HG03280 (cell line): ENCODE measurements at regions not wholly inside any gene's neighbourhood (a gene's known extent, or its start where the extent isn't known, plus 50 kb on each side); places are given as distances from the start of the nearest gene placed in this dataset.

Experiments used
- ATAC-seq: cut with Tn5 transposase; IDR thresholded peaks from one replicate; pipeline ENCODE4 v1.9.1; 2021; ENCODE audit warnings: mild to moderate bottlenecking, moderate library complexity; ENCODE audit not compliant: unreplicated experiment

DNA sequence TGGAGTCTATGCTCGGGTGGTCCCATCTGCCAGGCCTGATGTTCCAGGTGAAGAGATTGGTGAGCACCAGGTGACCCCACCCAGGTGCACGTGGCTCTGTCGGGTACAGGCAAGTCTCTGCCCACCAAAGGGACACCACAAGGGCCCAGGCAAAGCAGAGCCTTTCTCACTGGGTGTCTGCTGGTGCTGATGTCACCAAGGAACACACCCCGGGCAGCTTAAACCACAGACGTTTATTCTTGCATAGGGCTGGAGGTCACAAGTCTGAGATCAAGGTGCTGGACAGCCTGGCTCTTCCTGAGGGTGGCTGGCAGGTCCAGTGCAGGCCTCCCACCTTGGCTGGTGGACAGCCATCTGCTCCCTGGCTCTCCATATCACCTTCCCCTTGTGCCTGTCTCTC is 100.7 kb upstream of the CD93 start:
- no peak for ATAC-seq

DNA sequence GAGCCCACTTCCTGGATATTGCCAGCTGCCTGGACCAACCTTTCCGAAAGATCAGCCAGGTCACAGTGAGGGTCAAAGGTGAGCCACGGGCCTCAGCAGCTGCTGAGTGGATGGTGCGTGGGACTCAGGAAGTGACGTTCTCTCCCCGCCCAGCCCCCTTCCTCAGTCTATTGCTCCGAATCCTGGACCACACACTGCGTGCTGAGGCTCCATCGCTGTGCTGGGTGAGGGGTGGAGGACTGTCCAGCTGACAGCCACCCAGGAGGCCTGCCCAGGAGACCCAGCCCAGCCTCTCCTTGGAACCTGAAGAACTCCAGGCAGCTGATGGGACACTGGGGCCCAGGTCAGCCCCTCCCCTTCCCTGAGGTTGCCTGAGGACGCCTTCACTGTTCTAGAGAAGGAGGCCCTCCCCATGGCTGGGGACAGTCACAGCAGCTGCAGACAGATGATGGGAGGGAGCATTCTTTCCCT is 94.4 kb upstream of the CD93 start:
- no peak for ATAC-seq

DNA sequence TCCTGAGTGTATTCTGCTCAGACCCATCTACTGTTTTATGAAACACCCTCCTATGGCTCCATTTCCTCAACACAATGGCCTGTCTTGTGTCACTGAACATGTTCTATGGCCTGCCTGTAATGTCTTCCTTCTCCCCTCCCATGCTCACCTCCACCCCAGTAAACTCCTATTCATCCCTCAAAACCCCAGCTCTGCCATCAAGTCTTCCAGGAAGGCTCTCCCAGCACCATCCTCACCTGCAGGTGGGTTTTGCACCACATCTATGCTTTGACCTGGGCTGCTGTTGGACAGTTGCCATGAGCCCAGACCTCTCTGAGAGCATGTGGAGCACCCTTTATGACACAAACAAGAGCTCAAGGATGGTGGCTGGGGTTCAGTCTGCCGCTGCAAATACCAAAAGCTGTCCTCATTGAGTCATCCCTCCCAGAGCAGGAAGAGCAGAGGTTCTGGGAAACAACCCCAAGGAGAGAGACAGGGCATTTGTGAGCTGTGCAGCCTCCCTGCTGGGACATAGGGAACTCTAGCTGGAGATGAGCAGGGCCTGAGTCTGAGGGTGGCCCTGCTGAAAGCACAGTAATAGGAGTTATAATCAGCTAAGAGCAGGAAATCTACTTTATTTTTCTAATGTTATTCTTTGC is 93.8 kb upstream of the CD93 start:
- no peak for ATAC-seq

DNA sequence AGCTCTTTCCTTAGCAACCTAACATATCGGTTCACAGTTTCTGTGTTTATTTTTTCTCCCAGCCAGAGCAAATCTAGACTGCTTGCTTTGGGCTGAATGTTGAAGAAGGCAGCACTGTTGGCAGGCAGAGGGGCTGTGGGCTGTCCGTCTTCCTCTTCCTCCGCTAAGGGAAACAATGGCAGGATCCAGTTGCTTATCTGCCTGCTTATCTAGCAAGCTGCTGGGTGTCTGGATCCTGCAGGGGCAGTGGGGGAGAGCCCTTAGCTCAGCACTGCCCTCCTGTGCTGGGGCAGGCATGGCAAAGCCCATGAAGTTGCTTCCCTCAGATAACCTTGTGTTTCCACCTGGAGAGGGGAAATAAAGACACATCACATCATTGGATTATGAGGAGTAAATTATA is 92.7 kb upstream of the CD93 start:
- no peak for ATAC-seq

DNA sequence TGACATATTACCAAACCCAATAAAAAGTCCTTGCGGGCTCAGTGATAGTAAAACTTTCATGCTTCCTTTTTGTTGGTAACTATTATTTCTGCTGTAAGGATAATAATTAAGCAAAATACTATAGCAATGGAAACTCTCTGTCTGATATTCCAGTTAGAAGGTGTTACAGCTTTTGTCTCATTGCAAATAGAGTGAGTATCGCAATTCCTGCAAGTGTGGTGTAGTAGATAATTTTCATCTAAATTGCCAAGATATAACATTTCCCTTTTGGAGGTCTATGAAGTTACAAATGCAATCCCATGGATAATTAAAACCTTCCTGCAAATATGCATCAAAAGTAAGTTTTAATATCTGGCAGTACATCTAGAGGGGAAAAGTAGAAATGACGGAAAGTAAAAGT is 88.7 kb upstream of the CD93 start:
- ATAC-seq, result no peak

DNA sequence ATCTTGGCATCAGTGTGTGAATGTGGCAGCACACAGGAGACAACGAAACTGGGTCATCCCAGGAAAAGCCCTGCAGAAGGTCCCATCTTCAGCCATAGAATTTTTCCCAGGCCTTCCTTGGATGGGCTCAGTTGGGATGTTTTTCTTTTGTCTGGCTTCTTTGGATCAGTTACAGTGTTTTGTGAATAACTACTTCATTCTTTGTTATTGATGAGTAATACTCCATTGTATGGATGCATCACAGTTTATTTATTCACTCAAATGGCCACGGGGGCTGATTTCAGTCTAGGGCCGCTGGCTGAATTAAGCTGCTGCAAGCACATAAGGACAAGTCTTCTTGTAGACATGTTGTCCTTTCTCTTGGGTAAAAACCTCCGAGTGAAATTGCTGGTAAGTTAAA is 81.3 kb upstream of the CD93 start:
- ATAC-seq, result no peak

DNA sequence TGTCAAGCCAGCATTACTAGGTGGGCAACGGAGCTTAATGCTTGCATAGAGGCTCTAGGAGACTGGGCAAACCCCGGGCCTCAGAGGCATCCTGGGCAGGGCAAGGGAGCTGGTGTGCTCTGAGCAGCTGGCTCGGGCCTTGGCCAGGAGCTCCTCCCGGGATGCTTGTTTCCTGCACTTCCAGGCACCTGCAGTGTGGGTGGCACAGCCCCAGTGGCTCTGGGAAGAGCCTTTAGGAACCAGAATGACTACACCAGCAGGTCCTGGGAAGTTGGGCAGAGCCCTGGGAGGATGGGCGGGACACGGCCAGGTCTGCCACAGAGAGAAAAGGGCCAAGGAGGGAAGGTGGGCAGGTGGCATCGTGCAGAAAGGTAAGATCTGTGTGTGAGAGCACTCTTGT is 80.4 kb upstream of the CD93 start:
- ATAC-seq, result no peak

DNA sequence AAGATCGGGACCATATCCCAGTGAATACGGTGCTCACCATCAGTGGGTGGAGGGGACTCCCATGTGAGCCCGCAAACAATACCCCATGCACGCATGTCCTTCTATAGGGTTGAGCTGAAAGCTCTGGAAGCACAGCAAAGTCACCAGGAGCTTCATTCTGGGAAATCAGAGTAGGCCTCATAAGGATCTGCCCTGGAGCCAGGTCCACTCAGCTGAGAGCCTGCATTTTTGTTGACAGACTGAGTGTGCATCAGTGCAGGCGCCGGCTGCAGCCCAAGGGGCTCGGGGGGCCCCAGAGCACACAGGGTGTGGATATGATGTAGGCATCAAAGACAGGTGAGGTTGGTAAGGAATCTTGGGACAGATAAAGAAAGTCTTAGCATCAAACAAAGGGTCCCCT is 79.8 kb upstream of the CD93 start:
- no peak for ATAC-seq

DNA sequence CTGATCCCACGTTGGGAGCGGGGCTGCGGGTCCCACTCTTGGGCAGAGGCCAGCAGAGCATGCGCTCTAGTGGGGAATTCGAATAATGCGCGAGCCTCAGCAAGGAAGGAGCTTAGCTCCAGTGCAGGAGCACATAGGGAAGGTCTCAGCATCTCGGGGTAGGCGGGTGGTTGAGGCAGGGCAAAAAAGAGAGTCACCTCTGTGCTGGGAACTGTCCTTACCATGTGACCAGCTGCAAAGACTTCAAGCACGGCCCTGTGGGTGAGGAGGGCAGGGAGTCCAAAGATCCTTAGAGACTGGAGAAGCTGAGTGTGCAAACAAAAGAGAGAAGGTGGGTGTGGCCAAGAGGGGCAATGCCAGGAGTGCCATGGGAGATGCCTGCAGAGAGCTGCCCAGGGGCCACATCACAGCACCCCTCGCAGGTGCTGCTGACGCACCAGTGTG is 79.2 kb upstream of the CD93 start:
- no peak for ATAC-seq

DNA sequence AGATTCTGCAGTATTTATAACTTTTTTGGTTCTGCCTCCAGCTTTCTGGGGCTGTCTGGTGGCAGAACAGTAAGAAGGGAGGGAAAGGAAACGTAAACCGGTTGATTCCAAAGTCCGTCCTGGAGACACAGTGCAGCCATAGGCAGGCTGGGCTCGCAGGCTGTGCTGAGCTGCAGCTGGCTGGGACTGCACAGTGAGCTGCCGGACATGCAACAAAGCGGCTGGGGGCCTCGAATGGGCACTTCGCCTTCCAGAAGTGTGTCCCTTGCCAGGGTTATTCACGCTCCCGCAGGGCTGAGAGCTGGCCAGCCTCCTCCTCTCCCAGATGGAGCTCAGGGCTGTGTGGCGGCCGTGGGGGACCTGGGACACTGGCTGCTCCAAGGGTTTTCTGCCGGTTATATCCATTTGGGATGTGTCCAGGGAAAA is 78.1 kb upstream of the CD93 start:
- ATAC-seq, result no peak

DNA sequence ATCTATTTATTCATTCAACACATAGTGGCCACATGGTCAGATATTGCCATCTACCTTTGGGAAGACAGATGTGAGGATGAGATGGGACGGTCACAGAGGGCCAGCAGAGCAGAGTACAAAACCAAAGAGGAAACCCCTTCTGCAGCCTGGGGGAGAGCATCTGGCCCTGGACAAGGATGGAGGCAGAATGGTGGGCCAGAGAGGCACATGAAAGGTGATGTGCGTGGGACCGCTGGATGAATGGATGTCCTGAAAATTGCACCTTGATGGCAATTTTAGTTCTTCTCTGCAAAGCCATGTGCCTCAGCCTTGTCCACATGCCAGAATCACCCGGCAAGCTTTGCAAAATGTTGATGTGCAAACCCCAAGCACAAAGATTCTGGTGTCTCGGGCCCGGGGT is 77.4 kb upstream of the CD93 start:
- ATAC-seq, result no peak

DNA sequence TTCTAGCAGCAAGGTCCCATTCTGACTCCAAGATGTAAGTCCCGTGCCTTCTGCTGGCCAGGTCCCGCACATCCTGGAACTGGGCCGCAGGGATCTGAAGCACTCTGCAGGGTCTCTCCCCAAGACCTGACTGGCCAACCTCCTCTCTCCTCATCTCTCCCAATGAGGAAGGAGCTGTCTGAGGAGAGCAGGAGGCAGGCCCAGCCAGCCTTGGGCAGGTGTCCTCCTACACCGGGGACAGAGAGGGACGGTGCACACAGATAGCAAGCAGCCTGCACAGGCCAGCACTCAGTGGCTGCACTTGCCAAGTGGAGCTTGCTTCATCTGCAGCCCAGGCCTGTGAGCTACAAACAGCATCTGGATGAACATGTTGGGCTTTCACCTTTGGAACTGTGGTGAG is 76.8 kb upstream of the CD93 start:
- ATAC-seq, result no peak

DNA sequence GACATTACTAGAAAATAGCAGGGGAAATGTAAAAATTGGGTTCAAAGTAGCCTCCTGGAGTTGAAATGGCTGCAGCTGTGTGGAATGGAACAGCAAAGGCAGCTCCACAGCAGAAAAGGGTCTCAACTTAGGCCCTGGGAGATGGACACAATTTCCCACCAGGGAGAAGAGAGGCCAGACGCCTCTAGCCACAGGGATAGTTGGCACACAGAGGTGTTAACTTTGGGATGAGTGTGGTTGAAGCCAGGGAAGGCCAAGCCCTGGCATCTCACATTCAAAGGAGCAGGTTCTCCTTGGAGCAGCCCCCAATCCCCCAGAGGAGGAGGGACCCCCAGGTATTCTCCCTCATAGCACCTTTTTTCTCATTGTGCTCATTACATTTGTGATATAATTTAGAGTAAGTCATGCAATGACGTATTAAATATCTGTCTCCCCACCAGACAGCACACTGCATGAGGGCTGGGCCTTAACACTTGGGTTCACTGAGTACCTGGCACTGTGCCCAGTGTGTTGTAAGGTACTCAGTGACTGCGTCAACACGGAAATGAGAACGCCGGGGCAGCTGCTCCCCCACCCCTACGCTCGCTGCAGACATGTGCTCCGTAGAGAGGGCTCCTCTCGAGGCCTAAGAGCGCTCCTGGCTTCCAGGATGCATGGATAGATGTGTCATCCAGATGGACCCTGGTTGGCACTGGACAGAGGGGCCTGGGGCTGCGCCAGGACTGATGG is 76.0 kb upstream of the CD93 start:
- no peak for ATAC-seq

DNA sequence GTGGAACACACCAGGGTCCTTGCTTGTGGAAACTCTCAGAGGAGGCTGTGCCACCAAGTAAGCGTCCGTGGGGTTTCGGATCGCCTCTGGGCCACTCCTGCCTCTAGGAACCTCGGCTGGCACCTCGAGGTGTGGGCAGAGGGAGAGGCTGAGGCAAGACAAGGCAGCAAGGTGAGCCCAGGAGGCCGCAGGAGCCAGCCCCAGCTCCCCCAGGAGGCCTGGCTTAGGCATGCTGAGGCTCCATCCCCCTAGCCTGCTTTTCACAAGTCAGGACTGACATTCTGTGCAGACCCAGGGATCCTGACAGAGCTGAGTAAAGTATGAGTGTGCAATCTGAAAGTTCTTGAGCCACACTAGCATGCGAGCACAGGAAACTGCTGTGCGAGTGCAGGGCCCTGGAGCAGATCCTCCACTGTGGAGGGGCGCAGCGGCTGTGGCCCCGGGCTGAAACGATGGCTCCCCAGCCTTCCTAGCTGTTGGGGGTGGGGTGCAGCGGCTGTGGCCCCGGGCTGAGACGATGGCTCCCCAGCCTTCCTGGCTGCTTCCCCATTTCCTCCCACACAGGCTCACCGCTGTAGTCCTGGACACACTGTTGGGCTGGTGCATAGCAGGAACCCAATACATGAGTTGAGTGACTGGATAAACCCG is 75.2 kb upstream of the CD93 start:
- no peak for ATAC-seq

DNA sequence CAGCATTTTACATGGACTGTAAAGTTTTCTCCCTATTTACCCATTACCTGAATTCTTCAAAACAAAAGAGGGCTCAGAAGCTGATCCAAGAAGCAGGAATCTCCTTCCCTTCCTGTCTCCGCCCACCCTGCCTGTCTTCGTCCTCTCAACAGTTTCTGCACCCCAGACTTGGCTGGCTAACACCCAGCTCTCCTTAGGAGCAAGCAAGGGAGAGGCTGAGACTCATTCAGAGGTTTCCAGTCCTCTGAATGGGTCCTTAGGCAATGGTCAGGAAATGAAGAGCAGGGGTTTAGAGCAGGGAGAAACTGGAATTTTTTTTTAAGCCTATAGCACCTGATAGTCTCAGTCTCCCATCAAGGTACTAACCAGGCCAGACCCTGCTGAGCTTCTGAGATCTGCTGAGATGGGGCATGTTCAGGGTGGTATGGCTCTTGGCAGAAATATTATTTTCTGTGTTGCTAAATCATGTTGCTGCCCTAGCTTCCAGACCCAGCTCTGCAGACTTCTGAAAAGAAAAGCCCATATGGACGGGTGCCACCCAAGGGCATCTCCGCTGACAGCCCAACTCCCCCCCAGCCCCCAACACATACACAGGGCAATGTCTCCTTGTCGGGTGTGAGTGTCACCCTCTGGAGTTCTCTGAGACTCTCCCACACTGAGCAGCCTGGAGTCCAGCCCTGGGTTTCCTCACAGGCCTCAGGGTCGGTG is 74.6 kb upstream of the CD93 start:
- no peak for ATAC-seq

DNA sequence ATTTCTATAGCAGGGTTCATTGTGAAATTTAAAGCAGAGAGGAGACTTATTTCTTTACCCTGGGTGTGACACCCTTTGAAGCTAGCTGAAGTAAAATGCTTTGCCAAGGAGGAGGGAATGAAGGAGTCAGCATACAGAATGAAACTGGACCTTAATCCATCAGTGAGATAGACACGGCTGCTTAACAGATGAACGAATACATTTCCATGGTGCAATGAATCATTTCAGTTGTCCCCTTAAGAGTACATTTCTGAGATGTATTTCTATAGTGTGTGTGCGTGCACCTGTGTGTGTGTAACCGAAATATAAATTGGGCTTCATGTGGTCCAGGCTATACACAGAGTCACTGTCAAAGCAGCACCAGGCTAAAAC is 73.8 kb upstream of the CD93 start:
- no peak for ATAC-seq

DNA sequence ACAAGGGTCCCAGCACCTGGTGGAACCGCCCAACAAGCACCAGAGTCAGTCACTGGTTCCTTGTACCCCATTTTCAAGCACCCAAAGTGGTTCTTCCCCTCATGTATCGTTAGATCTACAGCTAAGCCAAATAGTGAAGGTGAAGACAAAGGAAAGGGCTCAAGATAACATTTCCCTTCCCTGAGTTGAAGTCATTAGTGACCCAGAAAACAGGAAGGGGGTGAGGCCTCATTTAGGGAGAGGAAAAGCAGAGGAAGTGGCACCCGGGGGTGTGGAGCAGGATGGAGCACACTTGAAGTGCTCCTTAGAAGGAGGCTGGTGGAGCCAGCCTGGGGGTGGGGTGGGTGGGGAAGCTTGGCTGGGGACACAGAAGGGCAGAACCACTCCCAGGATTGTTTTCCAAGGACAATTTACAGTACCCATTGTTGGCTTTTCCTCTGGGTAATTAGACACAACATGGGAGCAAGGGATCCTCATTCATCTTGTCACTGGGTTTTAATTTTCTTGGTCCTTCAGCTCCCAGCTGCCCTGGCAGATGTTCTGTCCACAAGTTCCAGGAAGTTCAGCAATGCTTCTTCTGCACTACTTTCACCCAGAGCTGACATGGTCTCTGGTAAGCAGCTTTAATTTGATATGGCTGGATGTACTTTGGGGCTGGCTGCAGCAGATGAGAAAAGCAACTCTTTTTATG is 73.3 kb upstream of the CD93 start:
- no peak for ATAC-seq

DNA sequence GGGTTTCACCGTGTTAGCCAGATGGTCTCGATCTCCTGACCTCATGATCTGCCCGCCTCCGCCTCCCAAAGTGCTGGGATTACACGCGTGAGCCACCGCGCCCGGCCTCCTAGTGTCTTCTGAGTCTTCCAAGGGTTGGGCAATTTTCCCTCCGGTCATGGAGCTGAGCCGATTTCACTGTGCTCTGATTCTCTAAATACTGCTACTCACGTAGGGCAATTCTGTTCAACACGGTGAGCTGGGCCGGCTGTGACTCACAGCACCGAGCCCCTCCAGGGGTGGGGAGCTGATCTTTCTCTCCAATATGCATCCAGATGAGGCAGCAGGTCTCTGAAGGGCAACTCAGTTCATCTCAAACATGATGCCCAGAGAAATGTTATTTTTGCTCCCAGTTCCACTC is 71.6 kb upstream of the CD93 start:
- ATAC-seq, result no peak

DNA sequence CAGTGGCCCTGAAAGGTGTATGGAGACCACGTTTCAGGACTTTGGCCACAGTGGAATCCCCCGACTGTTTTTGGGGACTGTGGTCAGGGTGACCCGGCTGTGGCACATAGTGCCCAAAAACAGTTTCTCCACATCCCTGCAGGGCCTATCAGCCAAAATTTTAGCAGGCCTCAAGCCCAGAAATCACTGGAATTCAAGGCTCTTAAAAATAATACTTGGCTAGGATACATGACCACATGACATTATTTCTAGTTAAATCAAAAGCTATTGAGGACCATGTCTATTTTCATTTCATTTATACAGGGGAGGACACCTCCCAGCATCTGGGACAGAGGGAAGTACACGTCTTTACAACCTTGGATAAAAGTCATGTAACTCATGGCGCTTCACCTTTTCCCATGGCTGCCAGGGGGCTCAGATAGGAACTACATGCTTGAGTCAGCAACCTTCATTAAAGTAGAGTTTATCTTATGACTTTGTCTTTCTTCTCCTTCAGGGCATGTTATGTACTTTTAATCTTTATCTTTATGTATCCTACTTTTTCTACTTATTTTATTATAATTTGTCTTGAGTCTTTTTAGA is 70.8 kb upstream of the CD93 start:
- ATAC-seq, result no peak

DNA sequence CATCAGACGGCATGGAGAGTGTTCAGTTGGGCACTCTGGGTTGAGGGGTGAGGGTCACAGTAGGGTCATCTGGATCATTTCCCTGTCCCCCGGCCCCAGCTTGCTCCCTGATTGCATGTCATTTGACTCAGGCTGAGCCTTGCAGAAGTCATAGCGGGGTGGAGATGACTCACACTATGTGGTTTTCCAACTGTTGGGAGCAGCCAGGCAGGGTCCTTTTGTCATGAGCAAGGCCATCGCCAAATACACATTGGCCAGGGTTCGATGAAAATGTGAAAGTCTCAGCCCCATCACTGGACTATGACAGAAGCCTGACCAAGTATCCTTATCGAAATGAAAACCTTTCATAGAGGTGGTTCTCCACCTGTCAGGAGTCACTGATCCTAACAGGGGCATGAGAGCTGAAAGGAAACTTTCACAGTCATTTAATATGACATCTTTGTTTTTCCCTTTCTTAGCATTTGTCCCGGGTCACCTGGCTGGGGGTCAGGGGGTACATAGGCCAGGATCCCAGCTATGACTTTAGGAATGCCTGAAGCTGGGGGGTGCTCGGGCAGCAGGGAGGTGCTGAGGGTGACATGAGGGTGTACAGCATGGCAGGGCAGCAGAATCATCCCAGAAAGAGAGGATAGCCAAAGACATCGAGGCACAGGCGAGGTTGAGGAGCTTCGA is 70.2 kb upstream of the CD93 start:
- ATAC-seq, result no peak
